K562 (cell line): ENCODE measurements at regions not wholly inside any gene's neighbourhood (a gene's known extent, or its start where the extent isn't known, plus 50 kb on each side); places are given as distances from the start of the nearest gene placed in this dataset.

ENCODE experiments used
- ATAC-seq: fragments of 200-7000 bp; cut with Tn5 transposase; 3 replicates; pipeline ENCODE4 v1.9.1; 2020; ENCODE audit warnings: moderate library complexity
- BruUV-seq: library from RNA; stranded (reverse); fragments of 400-500 nt; replicated peaks from 2 replicates; lab custom pipeline; 2021; lab: Mats Ljungman, UMichigan
- CTCF ChIA-PET: fragments of 300-600 bp; formaldehyde crosslinking; extraction: SDS; loops from one replicate; lab custom pipeline; 2021; ENCODE audit warnings: low intra/inter-chr PET ratio; lab: Yijun Ruan, JAX
- POLR2A ChIA-PET: fragments of 300-600, 350-650 bp; sonication (Branson Sonifier 250); formaldehyde crosslinking; extraction: SDS; loops from one replicate; lab custom pipeline; 2021; ENCODE audit warnings: antibody characterized with exemption, inconsistent platforms; lab: Yijun Ruan, JAX
- DNase-seq, 4 experiments: peaks; one replicate each; pipeline versions ENCODE4 v3.0.0 to v3.0.0-alpha.2; 2011 to 2018; ENCODE audit warnings: low spot score in 3 of 4, mixed read lengths in 3 of 4; ENCODE audit errors: extremely low read depth in 1 of 4
- FAIRE-seq: peaks from 2 replicates; lab custom pipeline; 2011; peaks lifted over from hg19 to GRCh38; lab: Jason Lieb, UNC
- H2AFZ ChIP-seq: 2 replicates; pipeline ENCODE4 v1.6.0; 2011; ENCODE audit warnings: low read depth, low read length, control low read depth, inconsistent platforms
- H3K27ac ChIP-seq: fragments of 200-600 bp; 3 replicates; pipeline ENCODE4 v1.8.0; 2011; ENCODE audit warnings: low read depth, mild to moderate bottlenecking, control low read depth, inconsistent platforms, low read length, moderate library complexity, mixed read lengths; ENCODE audit errors: extremely low read depth
- H3K27me3 ChIP-seq, 2 experiments: fragments of 300-600 bp in 1 of 2; 2 replicates in 1 of 2; 3 replicates in 1 of 2; pipeline versions ENCODE4 v1.6.0 to v1.8.0; 2011; ENCODE audit warnings: inconsistent platforms in 2 of 2, low read length in 2 of 2, mild to moderate bottlenecking in 1 of 2, mixed read lengths in 1 of 2, moderate library complexity in 1 of 2; ENCODE audit not compliant: control insufficient read depth in 2 of 2, insufficient read depth in 2 of 2
- H3K36me3 ChIP-seq: fragments of 300-600 bp; 3 replicates; pipeline ENCODE4 v1.8.0; 2011; ENCODE audit warnings: mild to moderate bottlenecking, low read length, inconsistent platforms; ENCODE audit not compliant: control insufficient read depth, insufficient read depth
- H3K4me1 ChIP-seq, 2 experiments: fragments of 200-600 bp in 1 of 2; replicated peaks in 1 of 2; 2 replicates in 1 of 2; 3 replicates in 1 of 2; pipeline versions ENCODE4 v1.5.1 to v1.8.0; 2011; ENCODE audit warnings: inconsistent platforms in 2 of 2, low read length in 2 of 2, mild to moderate bottlenecking in 1 of 2, mixed read lengths in 1 of 2, moderate library complexity in 1 of 2; ENCODE audit not compliant: control insufficient read depth in 2 of 2, insufficient read depth in 2 of 2
- H3K4me2 ChIP-seq: 2 replicates; pipeline ENCODE4 v1.6.1; 2011; ENCODE audit warnings: low read length, control low read depth, inconsistent platforms, mixed read lengths; ENCODE audit not compliant: insufficient read depth
- H3K4me3 ChIP-seq: fragments of 200-600 bp; sonication (generic), shearing (Covaris generic); 2 replicates; pipeline ENCODE4 v1.5.1; 2016; ENCODE audit warnings: control low read depth, inconsistent platforms
- H3K79me2 ChIP-seq: fragments of 200-600 bp; 3 replicates; pipeline ENCODE4 v1.8.0; 2011; ENCODE audit warnings: low read length, inconsistent platforms; ENCODE audit not compliant: control insufficient read depth, insufficient read depth
- H3K9ac ChIP-seq, 2 experiments: 2 replicates each; pipeline versions ENCODE4 v1.6.0 to v1.6.1; 2011; ENCODE audit warnings: low read depth in 2 of 2, low read length in 2 of 2, control low read depth in 1 of 2, inconsistent platforms in 1 of 2, mild to moderate bottlenecking in 1 of 2, mixed read lengths in 1 of 2; ENCODE audit not compliant: insufficient read depth in 1 of 2
- H3K9me1 ChIP-seq: one replicate; pipeline ENCODE4 v1.6.0; 2011; ENCODE audit warnings: inconsistent platforms, mild to moderate bottlenecking, low read length, moderate library complexity; ENCODE audit not compliant: control insufficient read depth, insufficient read depth
- H3K9me3 ChIP-seq: replicated peaks from 2 replicates; pipeline ENCODE4 v1.5.1; 2011; ENCODE audit warnings: low read depth, low read length, inconsistent platforms; ENCODE audit not compliant: control insufficient read depth, insufficient read depth
- H4K20me1 ChIP-seq: replicated peaks from 2 replicates; pipeline ENCODE4 v1.6.1; 2011; ENCODE audit warnings: low read length, inconsistent platforms, mixed read lengths; ENCODE audit not compliant: control insufficient read depth, insufficient read depth
- CHD7 ChIP-seq: fragments of 200-600 bp; sonication (generic); IDR thresholded peaks from one replicate; pipeline ENCODE4 v1.6.1; 2012; ENCODE audit warnings: mild to moderate bottlenecking, low read depth, low read length, inconsistent platforms
- ELF1 ChIP-seq: fragments of 200-800 bp; sonication (Bioruptor generic); IDR thresholded peaks from 2 replicates; pipeline ENCODE4 v1.6.1; 2016; ENCODE audit warnings: missing genetic modification characterization, missing compliant biosample characterization
- RERE ChIP-seq: sonication (generic); formaldehyde crosslinking; IDR thresholded peaks from 2 replicates; pipeline ENCODE4 v1.8.0; 2023; ENCODE audit warnings: missing genetic modification reagents, mild to moderate bottlenecking, borderline replicate concordance
- SPI1 ChIP-seq: IDR thresholded peaks from 2 replicates; pipeline ENCODE4 v1.6.1; 2011; ENCODE audit warnings: low read depth, low read length, control low read depth, borderline replicate concordance
- YBX1 ChIP-seq: fragments of 450-650 bp; IDR thresholded peaks from 2 replicates; pipeline ENCODE4 v1.7.1; 2016; ENCODE audit warnings: mild to moderate bottlenecking
- ZNF12 ChIP-seq: sonication (generic); formaldehyde crosslinking; IDR thresholded peaks from 2 replicates; pipeline ENCODE4 v1.4.0; 2020; ENCODE audit warnings: mild to moderate bottlenecking, missing genetic modification reagents
- ZNF354B ChIP-seq: fragments of 250-450 bp; sonication (Bioruptor Pico); IDR thresholded peaks from 2 replicates; pipeline ENCODE4 v1.4.0; 2020
- WGBS: fragments of 100-300 bp; shearing (Covaris generic); methylation state at CpG from one replicate; pipeline ENCODE4 v1.1.6; 2016; ENCODE audit warnings: low coverage, mixed read lengths; ENCODE audit not compliant: insufficient coverage; ENCODE audit errors: missing lambda C conversion rate; 5-methylcytosine and 5-hydroxymethylcytosine counted together
- in situ Hi-C: fragments of 300-500 bp; cut with MboI; formaldehyde crosslinking; loops from 4 replicates; pipeline ENCODE4 v1.15.0; 2018; ENCODE audit warnings: inconsistent platforms, mixed read lengths
- intact Hi-C: fragments of 100-400 bp; cut with micrococcal nuclease; formaldehyde crosslinking; loops from 2 replicates; pipeline ENCODE4 v1.14.2; 2022

GRCh38 chr2:146392631-146393030 lies 1452.2 kb upstream of the ACVR2A start:
- ATAC-seq (no peak), FAIRE-seq (no peak), DNase-seq (no peak)
- in situ Hi-C loops (no loop called here), intact Hi-C loops (no loop called here)
- H3K9me3 ChIP-seq: no peaks in the 10 kb centered on the region
- WGBS: 0% methylated on average over 8 of the region's 8 CpGs
- H3K9me1 ChIP-seq: no peaks in the 10 kb centered on the region
- H3K9ac ChIP-seq: no peak overlapping the region
- H3K79me2 ChIP-seq: no peaks in the 10 kb centered on the region
- no TSS peak for BruUV-seq
- ChIA-PET POLR2A (no interaction called here), CTCF (no interaction called here)
- no peaks in the 10 kb centered on the region for H3K36me3 ChIP-seq
- no peaks in the 10 kb centered on the region for H3K27me3 ChIP-seq
- peak overlapping the region; percentile 16; the same call in 1 of the 2 replicates for H3K4me3 ChIP-seq
- no peaks in the 10 kb centered on the region for H3K4me1 ChIP-seq
- peak overlapping the region; percentile 48; the same call in 1 of the 3 replicates for H3K27ac ChIP-seq
- H4K20me1 ChIP-seq: no peaks in the 10 kb centered on the region
- no peak overlapping the region for H3K4me2 ChIP-seq
- H2AFZ ChIP-seq: no peak overlapping the region
- no peak for TF ChIP-seq SPI1
- no peak for TF ChIP-seq CHD7
- TF ChIP-seq ZNF12 (CRISPR knock-in tag): no peak
- TF ChIP-seq RERE: no peak
- TF ChIP-seq YBX1: no peak
- no peak for TF ChIP-seq ZNF354B (CRISPR knock-in tag)
- no peak for TF ChIP-seq ELF1 (tag)
